ENCODE measurements at regions not wholly inside any gene's neighbourhood (a gene's known extent, or its start where the extent isn't known, plus 50 kb on each side); places are given as distances from the start of the nearest gene placed in this dataset.

DNA sequence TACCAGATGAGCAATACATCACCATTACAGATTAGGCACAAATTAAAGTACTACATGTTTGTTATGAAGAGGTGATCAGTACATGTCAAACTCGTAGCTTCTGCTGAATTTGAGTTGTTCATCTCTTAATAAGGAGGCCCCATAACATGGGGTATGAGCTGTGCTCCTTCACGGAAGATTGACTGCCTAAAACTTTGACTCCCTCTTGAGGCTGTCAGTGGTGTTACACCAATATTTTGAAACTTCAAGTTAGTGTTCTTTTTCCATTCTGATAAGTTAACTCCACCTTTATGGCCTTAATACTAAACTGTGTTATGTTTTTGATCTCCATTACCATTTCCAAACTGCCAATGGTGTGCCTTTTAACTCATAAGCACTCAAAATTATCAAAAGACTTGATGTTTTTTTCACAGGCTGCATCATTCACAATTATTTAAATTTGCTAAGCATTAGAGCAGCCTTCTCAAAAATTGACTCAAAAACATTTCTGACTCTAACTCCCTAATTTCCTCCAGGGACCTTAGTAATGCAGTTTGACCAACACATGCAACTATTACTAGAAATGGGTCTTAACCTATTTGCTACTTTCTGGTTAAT lies 1591.5 kb downstream of the PCDH9 start:
- TF ChIP-seq, protein P1, sequence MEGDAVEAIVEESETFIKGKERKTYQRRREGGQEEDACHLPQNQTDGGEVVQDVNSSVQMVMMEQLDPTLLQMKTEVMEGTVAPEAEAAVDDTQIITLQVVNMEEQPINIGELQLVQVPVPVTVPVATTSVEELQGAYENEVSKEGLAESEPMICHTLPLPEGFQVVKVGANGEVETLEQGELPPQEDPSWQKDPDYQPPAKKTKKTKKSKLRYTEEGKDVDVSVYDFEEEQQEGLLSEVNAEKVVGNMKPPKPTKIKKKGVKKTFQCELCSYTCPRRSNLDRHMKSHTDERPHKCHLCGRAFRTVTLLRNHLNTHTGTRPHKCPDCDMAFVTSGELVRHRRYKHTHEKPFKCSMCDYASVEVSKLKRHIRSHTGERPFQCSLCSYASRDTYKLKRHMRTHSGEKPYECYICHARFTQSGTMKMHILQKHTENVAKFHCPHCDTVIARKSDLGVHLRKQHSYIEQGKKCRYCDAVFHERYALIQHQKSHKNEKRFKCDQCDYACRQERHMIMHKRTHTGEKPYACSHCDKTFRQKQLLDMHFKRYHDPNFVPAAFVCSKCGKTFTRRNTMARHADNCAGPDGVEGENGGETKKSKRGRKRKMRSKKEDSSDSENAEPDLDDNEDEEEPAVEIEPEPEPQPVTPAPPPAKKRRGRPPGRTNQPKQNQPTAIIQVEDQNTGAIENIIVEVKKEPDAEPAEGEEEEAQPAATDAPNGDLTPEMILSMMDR (conservative IDR thresholded peaks at IDR 0.05): peak; percentile 80
- no peak for TF ChIP-seq ZFX (IDR thresholded peaks at IDR 0.05)

Data from C4-2B (cell line).